Ovary (tissue), 7 donors: ENCODE measurements at regions not wholly inside any gene's neighbourhood (a gene's known extent, or its start where the extent isn't known, plus 50 kb on each side); places are given as distances from the start of the nearest gene placed in this dataset.

Experiments used
- DNase-seq, 5 donors: peaks; one replicate each; pipeline ENCODE4 v3.0.0-alpha.2; 2019 to 2020
- H3K27ac ChIP-seq, 2 donors: fragments of 200-600 bp; one replicate each; pipeline versions ENCODE4 v1.5.1 to v1.8.0; 2019 to 2022
- H3K27me3 ChIP-seq: fragments of 200-600 bp; one replicate; pipeline ENCODE4 v1.8.0; 2022
- H3K36me3 ChIP-seq: fragments of 200-600 bp; sonication (generic); one replicate; pipeline ENCODE4 v1.5.1; 2019
- H3K4me1 ChIP-seq: one replicate; pipeline ENCODE4 v1.8.1; 2013; ENCODE audit warnings: mild to moderate bottlenecking, moderate library complexity; ENCODE audit not compliant: insufficient read depth
- H3K4me3 ChIP-seq: fragments of 200-600 bp; sonication (generic); one replicate; pipeline ENCODE4 v1.5.1; 2017
- H3K9me3 ChIP-seq, 2 donors: fragments of 200-600 bp in 1 of 2; sonication (generic) in 1 of 2; one replicate each; pipeline versions ENCODE4 v1.5.1 to v1.8.1; 2013 to 2019; ENCODE audit warnings: mild to moderate bottlenecking in 1 of 2, moderate library complexity in 1 of 2
- CTCF ChIP-seq, 3 donors: fragments of 450-650 bp in 2 of 3; fragments of 200-600 bp in 1 of 3; IDR thresholded peaks; one replicate each; pipeline versions ENCODE4 v1.5.1 to v1.8.0; 2016 to 2022; ENCODE audit warnings: antibody characterized with exemption in 3 of 3, mild to moderate bottlenecking in 1 of 3
- EP300 ChIP-seq: sonication (generic); formaldehyde crosslinking; IDR thresholded peaks from one replicate; pipeline ENCODE4 v1.6.1; 2017; ENCODE audit warnings: antibody characterized with exemption
- POLR2A ChIP-seq: fragments of 450-650 bp; IDR thresholded peaks from one replicate; pipeline ENCODE4 v1.6.1; 2017; ENCODE audit warnings: antibody characterized with exemption, mild to moderate bottlenecking, moderate library complexity
- WGBS, 3 donors: extraction: QIAGEN DNeasy Blood & Tissue Kit in 1 of 3; methylation state at CpG; one replicate each; pipeline versions ENCODE4 v1.1.5 to v1.1.7; 2013 to 2017; 5-methylcytosine and 5-hydroxymethylcytosine counted together
- intact Hi-C, 4 donors: fragments of 100-400 bp; cut with DNase I; formaldehyde crosslinking; loops; one replicate each; pipeline versions ENCODE4 v1.11.0 to v1.15.1; 2022 to 2023
- donor health status: DM: no; HTN: no; CAD: no; lungs with moderate emphysema.
- donor health status: DM: no; HTN: no; CAD: no.
- donor health status: Bipolar disorder and iron deficiency.
- donor health status: DM: no; HTN: no; CAD: no.
- donor health status: DM: yes; HTN: yes; CAD: no.

- Histone ChIP-seq H3K27me3 (no peaks in the 10 kb centered on the region), H3K36me3 (no peaks in the 10 kb centered on the region), H3K27ac (no peak overlapping the region), H3K4me1 (no peaks in the 10 kb centered on the region), H3K9me3 (no peaks in the 10 kb centered on the region), H3K4me3 (no peak overlapping the region)
- intact Hi-C loops, result loop anchor here in 1 of 4 donors (5.0 kb wide), 1 partner anchor 222 kb away; no protein-coding TSS in a partner anchor
- 56 to 64% (median 57%) methylated on average over 4 of the region's 4 CpGs for WGBS, 3 donors
- TF ChIP-seq CTCF (IDR thresholded peaks at IDR 0.05), result peak in 1 of 3 donors; percentile 38
- TF ChIP-seq POLR2A, result no peak
- no peak for TF ChIP-seq EP300
- DNase-seq, result no peak
Measured at GRCh38 chr19:33998739-33999345, 173.5 kb upstream of the LSM14A start.

- intact Hi-C loops, result no loop called here
- DNase-seq, result no peak
- no peak overlapping the region for H3K4me3 ChIP-seq
- H3K9me3 ChIP-seq, result no peaks in the 10 kb centered on the region
- 42 to 57% (median 51%) methylated on average over 3 of the region's 3 CpGs for WGBS, 3 donors
- no peak overlapping the region for H3K27ac ChIP-seq
- no peaks in the 10 kb centered on the region for H3K27me3 ChIP-seq
- no peaks in the 10 kb centered on the region for H3K36me3 ChIP-seq
- TF ChIP-seq EP300, result no peak
- TF ChIP-seq CTCF (IDR thresholded peaks at IDR 0.05), result no peak
- TF ChIP-seq POLR2A, result no peak
- H3K4me1 ChIP-seq, result no peaks in the 10 kb centered on the region
Measured at GRCh38 chr19:34017024-34017423, 155.3 kb upstream of the LSM14A start.

- Histone ChIP-seq H3K36me3 (no peaks in the 10 kb centered on the region), H3K27ac (no peak overlapping the region), H3K4me1 (no peaks in the 10 kb centered on the region), H3K4me3 (no peak overlapping the region), H3K9me3 (peaks cover 0 to 1% of the 10 kb centered on the region in 2 donors), H3K27me3 (no peaks in the 10 kb centered on the region)
- WGBS, 3 donors, result 44 to 58% (median 46%) methylated on average over 5 of the region's 5 CpGs
- DNase-seq, result no peak
- no peak for TF ChIP-seq EP300
- TF ChIP-seq CTCF (IDR thresholded peaks at IDR 0.05), result no peak
- TF ChIP-seq POLR2A, result no peak
- intact Hi-C loops, result no loop called here
Measured at GRCh38 chr19:34017601-34018000, 154.7 kb upstream of the LSM14A start.

GRCh38 chr19:34018546-34018945 is 153.8 kb upstream of the LSM14A start:
- Histone ChIP-seq H3K9me3 (peaks cover 0 to 9% of the 10 kb centered on the region in 2 donors), H3K36me3 (no peaks in the 10 kb centered on the region), H3K27me3 (no peaks in the 10 kb centered on the region), H3K4me3 (no peak overlapping the region), H3K4me1 (no peaks in the 10 kb centered on the region), H3K27ac (no peak overlapping the region)
- no peak for DNase-seq
- 64 to 69% (median 66%) methylated on average over 1 of the region's 1 CpG for WGBS, 3 donors
- TF ChIP-seq CTCF (IDR thresholded peaks at IDR 0.05) (no peak), POLR2A (no peak), EP300 (no peak)
- intact Hi-C loops, result no loop called here
